Chondrocyte (in vitro differentiated cells): ENCODE measurements at regions not wholly inside any gene's neighbourhood (a gene's known extent, or its start where the extent isn't known, plus 50 kb on each side); places are given as distances from the start of the nearest gene placed in this dataset.

Source experiments
- DNase-seq: peaks from one replicate; pipeline ENCODE4 v3.0.0; 2021; ENCODE audit warnings: mixed read lengths, low spot score
- H3K27ac Mint-ChIP-seq: one replicate; pipeline ENCODE4 v1.8.0; 2021; ENCODE audit warnings: mild to moderate bottlenecking, moderate library complexity, mixed read lengths; ENCODE audit not compliant: unreplicated experiment
- H3K27me3 Mint-ChIP-seq: 2 replicates; pipeline ENCODE4 v1.8.0; 2021; ENCODE audit warnings: low read depth, mixed read lengths
- H3K36me3 Mint-ChIP-seq: 2 replicates; pipeline ENCODE4 v1.8.0; 2021; ENCODE audit warnings: low read depth, mixed read lengths
- H3K4me1 Mint-ChIP-seq: 2 replicates; pipeline ENCODE4 v1.8.0; 2021; ENCODE audit warnings: low read depth, mild to moderate bottlenecking, mixed read lengths
- H3K4me3 Mint-ChIP-seq: one replicate; pipeline ENCODE4 v1.8.0; 2021; ENCODE audit warnings: mild to moderate bottlenecking, moderate library complexity, mixed read lengths; ENCODE audit not compliant: unreplicated experiment
- H3K9me3 Mint-ChIP-seq: 2 replicates; pipeline ENCODE4 v1.8.0; 2021; ENCODE audit warnings: low read depth, mixed read lengths
- TF ChIP-seq, protein P1 (sequence below): fragments of 200-600 bp; sonication (generic); IDR thresholded peaks from 2 replicates; pipeline ENCODE4 v1.5.0; 2021; ENCODE audit warnings: antibody characterized with exemption, mild to moderate bottlenecking, moderate library complexity

GRCh38 chr18:40233931-40234616 lies 1721.0 kb upstream of the PIK3C3 start:
- Mint-ChIP-seq H3K36me3 (no peaks in the 10 kb centered on the region), H3K4me3 (no peak overlapping the region), H3K27ac (no peak overlapping the region), H3K4me1 (no peaks in the 10 kb centered on the region), H3K27me3 (peaks cover 5% of the 10 kb centered on the region), H3K9me3 (no peaks in the 10 kb centered on the region)
- no peak for DNase-seq
- TF ChIP-seq, protein P1, sequence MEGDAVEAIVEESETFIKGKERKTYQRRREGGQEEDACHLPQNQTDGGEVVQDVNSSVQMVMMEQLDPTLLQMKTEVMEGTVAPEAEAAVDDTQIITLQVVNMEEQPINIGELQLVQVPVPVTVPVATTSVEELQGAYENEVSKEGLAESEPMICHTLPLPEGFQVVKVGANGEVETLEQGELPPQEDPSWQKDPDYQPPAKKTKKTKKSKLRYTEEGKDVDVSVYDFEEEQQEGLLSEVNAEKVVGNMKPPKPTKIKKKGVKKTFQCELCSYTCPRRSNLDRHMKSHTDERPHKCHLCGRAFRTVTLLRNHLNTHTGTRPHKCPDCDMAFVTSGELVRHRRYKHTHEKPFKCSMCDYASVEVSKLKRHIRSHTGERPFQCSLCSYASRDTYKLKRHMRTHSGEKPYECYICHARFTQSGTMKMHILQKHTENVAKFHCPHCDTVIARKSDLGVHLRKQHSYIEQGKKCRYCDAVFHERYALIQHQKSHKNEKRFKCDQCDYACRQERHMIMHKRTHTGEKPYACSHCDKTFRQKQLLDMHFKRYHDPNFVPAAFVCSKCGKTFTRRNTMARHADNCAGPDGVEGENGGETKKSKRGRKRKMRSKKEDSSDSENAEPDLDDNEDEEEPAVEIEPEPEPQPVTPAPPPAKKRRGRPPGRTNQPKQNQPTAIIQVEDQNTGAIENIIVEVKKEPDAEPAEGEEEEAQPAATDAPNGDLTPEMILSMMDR = no peak

- Mint-ChIP-seq H3K9me3 (no peaks in the 10 kb centered on the region), H3K27me3 (peaks cover 3% of the 10 kb centered on the region), H3K27ac (no peak overlapping the region), H3K4me3 (no peak overlapping the region), H3K36me3 (no peaks in the 10 kb centered on the region), H3K4me1 (no peaks in the 10 kb centered on the region)
- TF ChIP-seq, protein P1 = no peak
- DNase-seq = no peak
Observed at GRCh38 chr18:40222776-40223175, 1732.3 kb upstream of the PIK3C3 start.

DNA sequence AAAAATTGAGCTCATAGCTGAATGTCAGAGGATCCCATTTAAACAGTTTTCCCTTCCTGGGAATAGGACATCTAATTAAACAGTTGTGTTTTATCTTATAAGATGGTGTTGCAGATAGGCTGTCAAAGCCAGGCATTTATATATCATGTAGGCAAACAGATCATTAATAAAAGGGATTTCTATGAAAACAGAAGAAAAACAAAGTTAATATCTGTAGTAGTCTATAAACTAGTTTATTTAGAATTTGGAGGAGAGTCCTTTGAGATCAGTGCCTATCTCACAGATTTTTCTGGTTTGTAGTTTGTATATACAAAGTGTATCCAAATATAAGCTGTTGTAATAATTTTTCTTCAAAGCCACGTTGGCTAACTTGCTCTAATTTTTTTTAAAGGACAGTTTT lies 1738.2 kb upstream of the PIK3C3 start:
- Mint-ChIP-seq H3K4me3 (no peak overlapping the region), H3K4me1 (no peaks in the 10 kb centered on the region), H3K36me3 (no peaks in the 10 kb centered on the region), H3K9me3 (no peaks in the 10 kb centered on the region), H3K27ac (no peak overlapping the region), H3K27me3 (peaks cover 2% of the 10 kb centered on the region)
- TF ChIP-seq, protein P1 = no peak
- no peak for DNase-seq

GRCh38 chr18:40215979-40216378 lies 1739.1 kb upstream of the PIK3C3 start:
- DNase-seq = no peak
- Mint-ChIP-seq H3K4me3 (no peak overlapping the region), H3K27me3 (peaks cover under 1% of the 10 kb centered on the region), H3K4me1 (no peaks in the 10 kb centered on the region), H3K36me3 (no peaks in the 10 kb centered on the region), H3K9me3 (no peaks in the 10 kb centered on the region), H3K27ac (no peak overlapping the region)
- TF ChIP-seq, protein P1 = no peak

GRCh38 chr18:40210696-40211095 lies 1744.3 kb upstream of the PIK3C3 start:
- DNase-seq = no peak
- Mint-ChIP-seq H3K27me3 (no peaks in the 10 kb centered on the region), H3K27ac (no peak overlapping the region), H3K9me3 (peaks cover 6% of the 10 kb centered on the region), H3K4me1 (no peaks in the 10 kb centered on the region), H3K4me3 (no peak overlapping the region), H3K36me3 (no peaks in the 10 kb centered on the region)
- TF ChIP-seq, protein P1 = no peak
